T47D (cell line): ENCODE measurements at regions not wholly inside any gene's neighbourhood (a gene's known extent, or its start where the extent isn't known, plus 50 kb on each side); places are given as distances from the start of the nearest gene placed in this dataset.

Source experiments
- DNase-seq, 2 experiments: peaks; one replicate each; pipeline versions ENCODE4 v3.0.0 to v3.0.0-alpha.2; 2011 to 2012; ENCODE audit warnings: low read depth in 1 of 2, low spot score in 1 of 2
- JUND ChIP-seq: IDR thresholded peaks from 2 replicates; pipeline ENCODE4 v1.6.1; 2012; ENCODE audit warnings: low read depth
- in situ Hi-C: cut with HindIII; loops from 2 replicates; pipeline ENCODE4 v1.10.0; 2016; ENCODE audit warnings: low sequenced_read_pairs, low pct_unique_long_range_greater_than_20kb

DNA sequence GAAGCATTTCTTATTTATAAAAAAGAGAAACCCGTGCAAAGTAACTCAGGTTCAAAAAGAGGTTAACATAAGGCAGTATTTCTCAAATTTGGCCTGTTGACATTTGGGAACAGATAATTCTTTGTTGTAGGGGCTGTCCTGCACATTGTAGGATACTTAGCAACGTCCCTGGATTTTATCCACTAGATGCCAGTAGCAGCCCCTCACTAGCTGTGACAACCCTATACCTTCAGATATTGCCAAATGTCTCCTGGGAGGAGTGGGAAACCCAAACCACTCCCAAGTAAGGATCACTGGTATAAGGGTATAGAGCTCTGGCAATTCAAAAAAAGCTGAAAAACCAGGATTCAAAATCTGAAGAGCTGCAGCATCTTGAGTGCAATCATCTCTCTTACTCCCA is 202.3 kb upstream of the PRKCQ start:
- in situ Hi-C loops = no loop called here
- no peak for DNase-seq
- no peak for TF ChIP-seq JUND

GRCh38 chr10:6781133-6781770 is 201.2 kb upstream of the PRKCQ start:
- in situ Hi-C loops = no loop called here
- DNase-seq = no peak
- no peak for TF ChIP-seq JUND

DNA sequence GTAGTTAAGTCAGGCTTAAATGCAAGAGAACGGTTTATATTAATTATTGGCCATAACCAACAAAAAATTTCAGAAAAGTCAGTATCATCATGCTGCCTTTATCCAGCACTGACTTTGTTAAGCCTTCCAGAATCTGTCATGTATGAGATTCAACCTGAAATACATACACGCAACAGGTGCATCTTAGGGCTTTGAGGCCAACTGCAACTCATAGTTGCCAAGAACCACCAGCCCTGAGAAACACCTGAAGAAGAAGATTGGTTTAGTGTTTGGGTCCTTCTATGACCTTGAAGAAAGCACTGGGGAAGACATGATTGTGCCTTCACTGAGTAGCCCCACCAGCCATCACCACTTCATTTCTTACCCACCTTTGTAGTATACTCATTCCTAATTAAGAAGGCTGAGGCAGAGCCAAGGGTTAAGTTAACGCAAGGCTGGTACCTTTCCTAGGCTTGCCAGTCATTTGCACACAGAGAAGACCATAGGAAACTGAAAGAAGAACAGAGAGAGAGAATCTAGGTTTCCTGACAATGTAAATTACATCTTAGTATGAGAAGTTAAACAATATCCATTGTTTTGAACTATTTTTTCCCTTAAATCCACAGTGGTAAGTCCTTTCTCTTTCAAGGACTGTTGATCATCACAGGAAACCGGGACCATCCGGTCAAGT is 200.1 kb upstream of the PRKCQ start:
- in situ Hi-C loops = no loop called here

GRCh38 chr10:6778992-6779701 is 199.1 kb upstream of the PRKCQ start:
- DNase-seq = peak; percentile 39 to 80
- no peak for TF ChIP-seq JUND
- in situ Hi-C loops = no loop called here

More for the DNA sequence above, 200.1 kb upstream of the PRKCQ start:
- DNase-seq = no peak
- no peak for TF ChIP-seq JUND

- DNase-seq = no peak
- no peak for TF ChIP-seq JUND
- in situ Hi-C loops = no loop called here
Measured at GRCh38 chr10:6776170-6776569, 196.1 kb upstream of the PRKCQ start.

DNA sequence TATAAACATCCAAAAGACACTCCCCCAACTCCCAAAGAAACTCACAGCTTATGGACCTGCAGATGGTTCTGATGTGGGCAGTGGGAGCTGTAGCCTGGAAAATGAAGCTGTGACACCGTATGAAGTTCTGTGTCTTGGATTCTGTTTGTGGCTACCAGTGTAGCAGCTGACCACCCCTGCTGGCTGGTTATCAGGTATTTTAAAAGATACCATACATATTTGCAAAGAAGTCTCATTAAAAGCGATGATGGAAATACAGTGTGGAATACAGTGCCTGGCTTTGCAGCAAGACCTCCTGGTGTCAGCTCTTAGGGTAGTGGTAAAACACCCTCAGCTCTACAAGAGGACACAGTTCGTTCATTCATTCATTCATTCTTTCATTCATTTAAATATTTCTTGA is 194.3 kb upstream of the PRKCQ start:
- DNase-seq = no peak
- TF ChIP-seq JUND = no peak
- in situ Hi-C loops = no loop called here

- in situ Hi-C loops = no loop called here
- no peak for DNase-seq
- no peak for TF ChIP-seq JUND
Measured at GRCh38 chr10:6771331-6771730, 191.3 kb upstream of the PRKCQ start.

DNA sequence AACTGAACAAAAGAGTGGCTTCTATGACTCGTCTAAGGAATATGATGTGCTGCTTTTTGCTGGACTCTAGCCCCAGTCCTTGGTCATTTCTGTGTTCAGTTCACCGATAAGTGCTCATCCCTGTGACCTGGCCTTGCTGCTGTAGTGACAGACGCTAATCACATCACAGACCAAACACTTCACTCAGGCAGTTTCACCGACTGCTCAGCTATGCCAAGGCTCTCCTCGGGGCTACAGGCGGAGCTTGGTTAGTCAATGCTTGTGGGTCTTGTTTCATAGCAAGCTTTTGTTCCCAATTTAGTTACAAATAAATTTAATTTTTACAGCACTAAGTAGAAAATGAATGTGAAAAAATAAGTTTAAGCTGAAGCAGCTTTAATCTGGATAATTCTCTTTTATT is 190.8 kb upstream of the PRKCQ start:
- no peak for TF ChIP-seq JUND
- in situ Hi-C loops = no loop called here
- DNase-seq = no peak

GRCh38 chr10:6769704-6770417 is 189.8 kb upstream of the PRKCQ start:
- in situ Hi-C loops = no loop called here
- no peak for TF ChIP-seq JUND
- no peak for DNase-seq

GRCh38 chr10:6766131-6766801 is 186.2 kb upstream of the PRKCQ start:
- DNase-seq = no peak
- in situ Hi-C loops = no loop called here
- no peak for TF ChIP-seq JUND

DNA sequence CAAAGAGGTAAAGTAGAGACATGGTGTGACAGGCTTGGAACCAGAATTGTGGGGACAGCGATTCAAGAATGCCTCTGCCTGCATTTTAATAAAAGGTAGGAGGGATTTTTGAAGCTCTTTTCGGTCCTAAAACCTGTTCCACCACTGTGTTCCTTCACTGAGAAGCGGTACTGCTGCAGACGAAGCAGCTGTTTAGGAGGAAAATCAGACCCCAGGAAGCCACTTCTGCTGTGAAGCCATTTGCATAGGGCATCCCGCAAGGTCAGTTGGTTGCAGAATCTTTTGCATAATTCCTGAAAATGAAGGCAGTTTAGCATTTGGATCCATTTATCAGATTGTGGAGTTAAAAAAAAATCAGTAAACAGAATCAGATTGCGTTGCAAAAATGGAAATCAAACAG is 183.3 kb upstream of the PRKCQ start:
- TF ChIP-seq JUND = no peak
- no peak for DNase-seq
- in situ Hi-C loops = no loop called here

DNA sequence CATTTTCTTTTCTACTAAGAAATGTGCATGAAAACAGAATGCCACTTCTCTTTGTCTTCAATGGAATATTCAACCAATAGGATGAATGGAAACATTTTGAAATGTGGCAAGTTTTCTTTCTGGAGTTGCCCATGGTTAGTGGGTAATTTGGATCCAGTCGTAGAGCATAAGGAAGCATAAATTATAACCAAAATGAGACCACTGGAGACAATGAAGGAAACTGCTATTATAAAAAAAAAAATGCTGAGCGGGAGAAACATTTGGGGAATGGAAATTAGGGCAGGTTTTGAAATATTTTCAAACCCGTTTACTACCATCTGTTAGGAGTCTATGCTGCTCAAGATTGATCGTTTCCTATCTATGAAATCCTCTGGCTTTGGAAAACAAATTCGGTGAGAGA is 182.9 kb upstream of the PRKCQ start:
- in situ Hi-C loops = no loop called here
- DNase-seq = no peak
- TF ChIP-seq JUND = no peak
